K562 (cell line): ENCODE measurements at regions not wholly inside any gene's neighbourhood (a gene's known extent, or its start where the extent isn't known, plus 50 kb on each side); places are given as distances from the start of the nearest gene placed in this dataset.

Source experiments
- CREB3 ChIP-seq: fragments of 450-650 bp; conservative IDR thresholded peaks from 2 replicates; pipeline ENCODE4 v1.6.1; 2016; ENCODE audit warnings: missing genetic modification characterization, low read depth, mild to moderate bottlenecking, missing compliant biosample characterization, moderate library complexity
- ETV1 ChIP-seq: fragments of 450-650 bp; conservative IDR thresholded peaks from 2 replicates; pipeline ENCODE4 v1.6.1; 2016; ENCODE audit warnings: missing genetic modification characterization, control low read depth, low read depth, missing compliant biosample characterization
- HNRNPLL ChIP-seq: fragments of 200-400 bp; formaldehyde crosslinking; IDR thresholded peaks from 2 replicates; pipeline ENCODE4 v1.6.1; 2017; ENCODE audit warnings: low read length, low read depth, mild to moderate bottlenecking; ENCODE audit not compliant: poor library complexity, severe bottlenecking
- MCM5 ChIP-seq: fragments of 450-650 bp; IDR thresholded peaks from 2 replicates; pipeline ENCODE4 v1.6.1; 2016; ENCODE audit warnings: low read depth
- MED1 ChIP-seq: sonication (generic); formaldehyde crosslinking; IDR thresholded peaks from 2 replicates; pipeline ENCODE4 v1.8.1; 2023; ENCODE audit warnings: missing genetic modification reagents, borderline replicate concordance
- NEUROD1 ChIP-seq: fragments of 150-350 bp; IDR thresholded peaks from 2 replicates; pipeline ENCODE4 v1.6.1; 2014; ENCODE audit warnings: borderline replicate concordance, low read length, low read depth; ENCODE audit not compliant: partially characterized antibody
- NFIX ChIP-seq: fragments of 250-450 bp; sonication (Bioruptor Pico); IDR thresholded peaks from 2 replicates; pipeline ENCODE4 v1.4.0; 2020; ENCODE audit warnings: low read depth, mild to moderate bottlenecking, moderate library complexity
- NR2C1 ChIP-seq, 2 experiments: fragments of 450-650 bp; IDR thresholded peaks; 2 replicates each; pipeline ENCODE4 v1.6.1; 2017; ENCODE audit warnings: mild to moderate bottlenecking in 2 of 2, antibody characterized with exemption in 1 of 2, inconsistent platforms in 1 of 2, missing compliant biosample characterization in 1 of 2, missing genetic modification characterization in 1 of 2
- PHB2 ChIP-seq: fragments of 450-650 bp; IDR thresholded peaks from 2 replicates; pipeline ENCODE4 v1.6.1; 2017; ENCODE audit warnings: low read depth
- POLR2A ChIP-seq: fragments of 450-650 bp; conservative IDR thresholded peaks from 2 replicates; pipeline ENCODE4 v1.6.1; 2016
- PPARD ChIP-seq: fragments of 250-450 bp; sonication (Bioruptor Pico); IDR thresholded peaks from 2 replicates; pipeline ENCODE4 v1.8.0; 2022; ENCODE audit warnings: inconsistent platforms, mild to moderate bottlenecking, moderate library complexity
- PTRF ChIP-seq: fragments of 450-650 bp; IDR thresholded peaks from 2 replicates; pipeline ENCODE4 v1.6.1; 2016; ENCODE audit warnings: mild to moderate bottlenecking, missing genetic modification characterization, missing compliant biosample characterization
- RBM14 ChIP-seq: fragments of 200-400 bp; formaldehyde crosslinking; IDR thresholded peaks from 2 replicates; pipeline ENCODE4 v1.6.1; 2018; ENCODE audit warnings: low read depth, mild to moderate bottlenecking, low read length, moderate library complexity, borderline replicate concordance; ENCODE audit not compliant: insufficient read depth
- SLC30A9 ChIP-seq: fragments of 250-450 bp; sonication (Bioruptor Pico); IDR thresholded peaks from 2 replicates; pipeline ENCODE4 v1.8.0; 2022; ENCODE audit warnings: mild to moderate bottlenecking, moderate library complexity
- SMARCC2 ChIP-seq: fragments of 450-650 bp; IDR thresholded peaks from 2 replicates; pipeline ENCODE4 v1.6.1; 2017; ENCODE audit warnings: antibody characterized with exemption, moderate library complexity, mild to moderate bottlenecking, low read depth
- TBP ChIP-seq: optimal IDR thresholded peaks from 2 replicates; pipeline ENCODE3; 2011; ENCODE audit warnings: low read depth, low read length, improper control_type of control experiment
- ZBTB17 ChIP-seq: fragments of 450-650 bp; formaldehyde crosslinking; IDR thresholded peaks from 2 replicates; pipeline ENCODE4 v1.4.0; 2020; ENCODE audit warnings: mild to moderate bottlenecking
- ZNF354B ChIP-seq: fragments of 250-450 bp; sonication (Bioruptor Pico); IDR thresholded peaks from 2 replicates; pipeline ENCODE4 v1.4.0; 2020
- ZNF75A ChIP-seq: fragments of 450-650 bp; formaldehyde crosslinking; IDR thresholded peaks from 2 replicates; pipeline ENCODE4 v1.4.0; 2020; ENCODE audit warnings: mild to moderate bottlenecking
- ZNF766 ChIP-seq: fragments of 200-800 bp; sonication (Bioruptor generic); conservative IDR thresholded peaks from 2 replicates; pipeline ENCODE4 v1.6.1; 2016; ENCODE audit warnings: missing genetic modification characterization, missing compliant biosample characterization
- ZNF79 ChIP-seq: fragments of 250-450 bp; sonication (Bioruptor Pico); IDR thresholded peaks from 2 replicates; pipeline ENCODE4 v1.4.0; 2020; ENCODE audit warnings: low read depth, mild to moderate bottlenecking, moderate library complexity
- TF ChIP-seq, protein P1 (sequence below): fragments of 450-650 bp; formaldehyde crosslinking; IDR thresholded peaks from 2 replicates; pipeline ENCODE4 v1.4.0; 2022; ENCODE audit warnings: mild to moderate bottlenecking, moderate library complexity
- TF ChIP-seq, protein P2 (sequence below): IDR thresholded peaks from 2 replicates; pipeline ENCODE4 v1.6.1; 2011; ENCODE audit not compliant: insufficient read length; ENCODE audit errors: extremely low read depth
- TF ChIP-seq, protein P3 (sequence below): fragments of 250-450 bp; sonication (Bioruptor Pico); IDR thresholded peaks from 2 replicates; pipeline ENCODE4 v1.5.1; 2021; ENCODE audit warnings: mild to moderate bottlenecking
- TF ChIP-seq, protein P4 (sequence below): sonication (generic); formaldehyde crosslinking; IDR thresholded peaks from 2 replicates; pipeline ENCODE4 v1.8.0; 2022; ENCODE audit warnings: mild to moderate bottlenecking, missing genetic modification reagents

- TF ChIP-seq PPARD (CRISPR knock-in tag) (no peak), ZBTB17 (CRISPR knock-in tag) (peak; percentile 90), NFIX (CRISPR knock-in tag) (no peak), ZNF354B (peak; percentile 46; the same call in 1 of the 2 replicates), ZNF79 (CRISPR knock-in tag) (peak; percentile 80; the same call in 1 of the 2 replicates), CREB3 (tag) (peak; percentile 93), SLC30A9 (CRISPR knock-in tag) (no peak), POLR2A (no peak), NEUROD1 (no peak), MED1 (CRISPR knock-in tag) (no peak), PTRF (tag) (peak; percentile 12; the same call in 1 of the 2 replicates), RBM14 (no peak), PHB2 (no peak), ZNF766 (CRISPR knock-in tag) (no peak), NR2C1 (IDR thresholded peaks at IDR 0.05) (no peak), NR2C1 (tag; IDR thresholded peaks at IDR 0.05) (no peak), MCM5 (no peak), ZNF75A (0 out of 2 replicates have a peak, but pooled peaks have one; percentile 60), HNRNPLL (no peak), TBP (no peak), ETV1 (tag) (no peak), SMARCC2 (no peak)
- TF ChIP-seq, protein P1, sequence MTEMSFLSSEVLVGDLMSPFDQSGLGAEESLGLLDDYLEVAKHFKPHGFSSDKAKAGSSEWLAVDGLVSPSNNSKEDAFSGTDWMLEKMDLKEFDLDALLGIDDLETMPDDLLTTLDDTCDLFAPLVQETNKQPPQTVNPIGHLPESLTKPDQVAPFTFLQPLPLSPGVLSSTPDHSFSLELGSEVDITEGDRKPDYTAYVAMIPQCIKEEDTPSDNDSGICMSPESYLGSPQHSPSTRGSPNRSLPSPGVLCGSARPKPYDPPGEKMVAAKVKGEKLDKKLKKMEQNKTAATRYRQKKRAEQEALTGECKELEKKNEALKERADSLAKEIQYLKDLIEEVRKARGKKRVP (CRISPR knock-in tag), result 0 out of 2 replicates have a peak, but pooled peaks have one; percentile 54
- TF ChIP-seq, protein P2, sequence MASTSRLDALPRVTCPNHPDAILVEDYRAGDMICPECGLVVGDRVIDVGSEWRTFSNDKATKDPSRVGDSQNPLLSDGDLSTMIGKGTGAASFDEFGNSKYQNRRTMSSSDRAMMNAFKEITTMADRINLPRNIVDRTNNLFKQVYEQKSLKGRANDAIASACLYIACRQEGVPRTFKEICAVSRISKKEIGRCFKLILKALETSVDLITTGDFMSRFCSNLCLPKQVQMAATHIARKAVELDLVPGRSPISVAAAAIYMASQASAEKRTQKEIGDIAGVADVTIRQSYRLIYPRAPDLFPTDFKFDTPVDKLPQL, result no peak
- TF ChIP-seq, protein P3, sequence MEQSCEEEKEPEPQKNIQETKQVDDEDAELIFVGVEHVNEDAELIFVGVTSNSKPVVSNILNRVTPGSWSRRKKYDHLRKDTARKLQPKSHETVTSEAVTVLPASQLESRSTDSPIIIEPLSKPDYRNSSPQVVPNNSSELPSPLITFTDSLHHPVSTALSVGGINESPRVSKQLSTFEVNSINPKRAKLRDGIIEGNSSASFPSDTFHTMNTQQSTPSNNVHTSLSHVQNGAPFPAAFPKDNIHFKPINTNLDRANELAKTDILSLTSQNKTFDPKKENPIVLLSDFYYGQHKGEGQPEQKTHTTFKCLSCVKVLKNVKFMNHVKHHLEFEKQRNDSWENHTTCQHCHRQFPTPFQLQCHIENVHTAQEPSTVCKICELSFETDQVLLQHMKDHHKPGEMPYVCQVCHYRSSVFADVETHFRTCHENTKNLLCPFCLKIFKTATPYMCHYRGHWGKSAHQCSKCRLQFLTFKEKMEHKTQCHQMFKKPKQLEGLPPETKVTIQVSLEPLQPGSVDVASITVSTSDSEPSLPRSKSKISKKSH (CRISPR knock-in tag), result no peak
- TF ChIP-seq, protein P4, sequence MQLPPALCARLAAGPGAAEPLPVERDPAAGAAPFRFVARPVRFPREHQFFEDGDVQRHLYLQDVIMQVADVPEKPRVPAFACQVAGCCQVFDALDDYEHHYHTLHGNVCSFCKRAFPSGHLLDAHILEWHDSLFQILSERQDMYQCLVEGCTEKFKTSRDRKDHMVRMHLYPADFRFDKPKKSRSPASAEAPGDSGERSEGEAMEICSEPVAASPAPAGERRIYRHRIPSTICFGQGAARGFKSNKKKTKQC (CRISPR knock-in tag), result no peak
These were observed 968.7 kb downstream of the CNTNAP5 start (continued) for GRCh38 chr2:124993809-124994208.
